Thoracic aorta (tissue), 2 donors: ENCODE measurements at regions not wholly inside any gene's neighbourhood (a gene's known extent, or its start where the extent isn't known, plus 50 kb on each side); places are given as distances from the start of the nearest gene placed in this dataset.

ENCODE experiments used
- ATAC-seq: fragments of 150-250 bp; one replicate; pipeline ENCODE4 v1.8.0; 2017; ENCODE audit warnings: low read depth; ENCODE audit not compliant: insufficient number of reproducible peaks, low FRiP score
- DNase-seq: peaks from one replicate; pipeline ENCODE4 v3.0.0-alpha.2; 2020; ENCODE audit warnings: low spot score
- H3K27ac ChIP-seq, 2 donors: fragments of 200-600 bp; sonication (generic); 1 replicate in 1 of 2; 2 replicates in 1 of 2; pipeline ENCODE4 v1.5.1; 2016; ENCODE audit warnings: mild to moderate bottlenecking in 2 of 2, moderate library complexity in 2 of 2
- H3K27me3 ChIP-seq: fragments of 200-600 bp; sonication (generic); replicated peaks from 2 replicates; pipeline ENCODE4 v1.6.0; 2016; ENCODE audit warnings: mild to moderate bottlenecking; ENCODE audit not compliant: insufficient read depth
- H3K36me3 ChIP-seq: fragments of 200-600 bp; sonication (generic); one replicate; pipeline ENCODE4 v1.5.1; 2016
- H3K4me1 ChIP-seq, 2 donors: fragments of 200-600 bp; sonication (generic); 1 replicate in 1 of 2; 2 replicates in 1 of 2; pipeline versions ENCODE4 v1.5.1 to v1.6.0; 2016; ENCODE audit warnings: low read depth in 2 of 2, mild to moderate bottlenecking in 1 of 2; ENCODE audit not compliant: control insufficient read depth in 1 of 2
- H3K4me3 ChIP-seq: fragments of 200-600 bp; sonication (generic); 2 replicates; pipeline ENCODE4 v1.5.1; 2016; ENCODE audit warnings: mild to moderate bottlenecking
- H3K9me3 ChIP-seq: fragments of 200-600 bp; sonication (generic); 2 replicates; pipeline ENCODE4 v1.5.1; 2016
- CTCF ChIP-seq: fragments of 200-600 bp; sonication (generic); IDR thresholded peaks from one replicate; pipeline ENCODE4 v1.5.1; 2019; ENCODE audit warnings: antibody characterized with exemption

GRCh38 chr9:30574355-30575151 lies 1809.9 kb upstream of the ACO1 start:
- Histone ChIP-seq H3K36me3 (no peaks in the 10 kb centered on the region), H3K4me1 (no peaks in the 10 kb centered on the region), H3K4me3 (no peak overlapping the region), H3K27ac (no peak overlapping the region), H3K9me3 (no peaks in the 10 kb centered on the region), H3K27me3 (no peaks in the 10 kb centered on the region)
- TF ChIP-seq CTCF = no peak
- no peak for DNase-seq
- ATAC-seq = no peak

- ATAC-seq = no peak
- no peaks in the 10 kb centered on the region for H3K4me1 ChIP-seq
- H3K36me3 ChIP-seq = no peaks in the 10 kb centered on the region
- no peak for TF ChIP-seq CTCF
- H3K27me3 ChIP-seq = no peaks in the 10 kb centered on the region
- no peak for DNase-seq
- no peak overlapping the region for H3K4me3 ChIP-seq
- no peaks in the 10 kb centered on the region for H3K9me3 ChIP-seq
- no peak overlapping the region for H3K27ac ChIP-seq
Observed at GRCh38 chr9:30575218-30575617, 1809.2 kb upstream of the ACO1 start.

GRCh38 chr9:30575691-30576090 lies 1808.8 kb upstream of the ACO1 start:
- TF ChIP-seq CTCF = no peak
- Histone ChIP-seq H3K36me3 (no peaks in the 10 kb centered on the region), H3K27ac (no peak overlapping the region), H3K4me3 (no peak overlapping the region), H3K4me1 (no peaks in the 10 kb centered on the region), H3K27me3 (no peaks in the 10 kb centered on the region), H3K9me3 (no peaks in the 10 kb centered on the region)
- no peak for DNase-seq
- no peak for ATAC-seq

- H3K27ac ChIP-seq = no peak overlapping the region
- no peaks in the 10 kb centered on the region for H3K36me3 ChIP-seq
- ATAC-seq (no peak), DNase-seq (no peak)
- no peaks in the 10 kb centered on the region for H3K27me3 ChIP-seq
- no peaks in the 10 kb centered on the region for H3K9me3 ChIP-seq
- H3K4me1 ChIP-seq = no peaks in the 10 kb centered on the region
- TF ChIP-seq CTCF = no peak
- H3K4me3 ChIP-seq = no peak overlapping the region
Observed at GRCh38 chr9:30579810-30580209, 1804.6 kb upstream of the ACO1 start.

GRCh38 chr9:30582240-30582639 lies 1802.2 kb upstream of the ACO1 start:
- no peak for ATAC-seq
- TF ChIP-seq CTCF = no peak
- no peak overlapping the region for H3K4me3 ChIP-seq

More at GRCh38 chr9:30582240-30582639, 1802.2 kb upstream of the ACO1 start:
- H3K36me3 ChIP-seq = no peaks in the 10 kb centered on the region
- H3K9me3 ChIP-seq = no peaks in the 10 kb centered on the region
- H3K4me1 ChIP-seq = no peaks in the 10 kb centered on the region
- H3K27me3 ChIP-seq = no peaks in the 10 kb centered on the region
- H3K27ac ChIP-seq = no peak overlapping the region
- DNase-seq = no peak
